IPS DF 4.7 (cell line): ENCODE measurements at regions not wholly inside any gene's neighbourhood (a gene's known extent, or its start where the extent isn't known, plus 50 kb on each side); places are given as distances from the start of the nearest gene placed in this dataset.
"Not testable (repeated sequence)": the region's sequence is repeated elsewhere in the genome, so short reads cannot be mapped to it uniquely, and the experiment has no call there.

Experiments used
- DNase-seq: peaks from one replicate; pipeline ENCODE4 v3.0.0-alpha.2; 2013; ENCODE audit warnings: low spot score; ENCODE audit errors: extremely low read depth

DNA sequence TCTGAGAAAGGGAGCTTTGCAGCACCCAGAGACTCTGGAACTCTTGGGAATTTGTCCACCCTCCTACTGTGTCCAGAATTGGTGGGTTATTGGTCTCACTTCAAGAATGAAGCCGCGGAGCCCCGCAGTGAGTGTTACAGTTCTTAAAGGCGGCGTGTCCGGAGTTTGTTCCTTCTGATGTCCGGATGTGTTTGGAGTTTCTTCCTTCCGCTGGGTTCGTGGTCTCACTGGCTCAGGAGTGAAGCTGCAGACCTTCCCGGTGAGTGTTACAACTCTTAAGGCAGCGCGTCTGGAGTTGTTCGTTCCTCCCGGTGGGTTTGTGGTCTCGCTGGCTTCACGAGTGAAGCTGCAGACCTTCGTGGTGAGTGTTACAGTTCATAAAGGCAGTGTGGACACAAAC lies 824.7 kb downstream of the LRRTM4 start:
- DNase-seq, result not testable (repeated sequence)

DNA sequence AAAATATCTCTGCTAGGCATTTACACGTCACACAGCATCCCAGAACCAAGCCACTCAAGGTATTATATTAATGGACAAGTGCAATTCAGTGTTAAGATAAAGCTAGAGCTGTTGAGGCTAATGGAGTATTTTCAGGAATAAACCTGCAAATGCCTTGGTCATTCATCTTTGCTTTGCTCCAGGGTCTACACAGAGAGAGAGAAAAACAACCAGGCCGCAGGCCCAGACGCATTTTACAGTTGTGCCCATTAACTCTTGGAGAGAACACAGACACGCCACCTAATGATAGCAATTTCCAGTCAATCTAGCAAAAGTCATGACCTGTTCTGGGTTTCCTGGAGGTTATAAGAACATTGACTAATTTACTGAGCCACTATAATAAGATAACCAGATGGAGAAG lies 829.3 kb downstream of the LRRTM4 start:
- DNase-seq, result no peak

DNA sequence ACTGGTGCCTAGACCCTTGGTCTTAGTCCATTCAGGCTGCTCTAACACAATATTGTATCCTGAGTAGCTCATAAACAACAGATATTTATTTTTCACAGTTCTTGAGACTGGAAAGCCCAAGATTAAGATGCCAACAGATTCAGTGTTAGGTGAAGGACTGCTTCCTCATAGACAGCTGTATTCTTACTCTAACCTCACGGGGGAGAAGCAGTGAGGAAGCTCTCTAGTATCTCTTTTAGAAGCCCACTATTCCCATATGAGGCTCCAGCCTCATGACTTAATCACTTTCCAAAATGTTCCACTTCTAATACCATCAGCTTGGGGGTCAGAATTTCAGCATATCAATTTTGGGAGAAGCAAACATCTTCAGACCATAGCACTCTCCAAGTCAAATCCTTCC lies 833.4 kb downstream of the LRRTM4 start:
- no peak for DNase-seq

DNA sequence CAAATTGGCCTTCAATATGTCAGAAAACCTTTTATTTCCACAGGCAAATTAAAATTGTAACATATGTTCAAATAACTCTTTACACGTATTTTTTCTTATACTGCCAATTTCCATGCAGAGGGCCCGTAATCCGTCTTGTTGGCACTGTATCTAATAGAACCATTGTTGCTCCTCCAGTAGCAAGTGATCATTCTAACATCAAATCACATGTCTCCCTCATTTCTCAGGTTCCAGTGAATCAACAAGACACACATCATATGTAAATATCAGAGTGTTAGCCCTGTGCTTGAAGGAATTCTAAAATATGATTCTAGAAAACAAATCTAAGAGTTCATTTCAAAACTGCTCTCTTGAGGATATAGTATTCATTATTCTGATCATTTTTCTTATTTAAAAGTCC lies 834.3 kb downstream of the LRRTM4 start:
- DNase-seq, result no peak

- DNase-seq, result no peak
Measured at GRCh38 chr2:76684756-76685155, 837.4 kb downstream of the LRRTM4 start.

DNA sequence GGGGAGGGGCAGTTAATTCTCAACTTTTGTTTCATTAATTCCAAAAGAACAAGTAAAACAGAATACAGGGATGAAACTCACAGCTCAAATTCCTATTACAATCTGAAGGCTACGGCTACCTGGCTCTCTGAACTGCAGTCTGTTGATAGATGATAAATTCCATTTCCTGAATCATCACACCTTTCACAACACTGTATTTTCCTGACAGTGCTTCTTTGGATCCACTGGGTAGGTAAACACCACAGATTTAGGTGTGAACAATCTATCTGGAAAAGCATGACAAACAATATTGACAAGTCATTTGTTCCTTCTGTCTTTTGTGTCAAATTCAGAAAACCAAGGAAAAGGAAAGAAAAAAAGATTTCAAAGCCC lies 843.2 kb downstream of the LRRTM4 start:
- DNase-seq, result no peak

DNA sequence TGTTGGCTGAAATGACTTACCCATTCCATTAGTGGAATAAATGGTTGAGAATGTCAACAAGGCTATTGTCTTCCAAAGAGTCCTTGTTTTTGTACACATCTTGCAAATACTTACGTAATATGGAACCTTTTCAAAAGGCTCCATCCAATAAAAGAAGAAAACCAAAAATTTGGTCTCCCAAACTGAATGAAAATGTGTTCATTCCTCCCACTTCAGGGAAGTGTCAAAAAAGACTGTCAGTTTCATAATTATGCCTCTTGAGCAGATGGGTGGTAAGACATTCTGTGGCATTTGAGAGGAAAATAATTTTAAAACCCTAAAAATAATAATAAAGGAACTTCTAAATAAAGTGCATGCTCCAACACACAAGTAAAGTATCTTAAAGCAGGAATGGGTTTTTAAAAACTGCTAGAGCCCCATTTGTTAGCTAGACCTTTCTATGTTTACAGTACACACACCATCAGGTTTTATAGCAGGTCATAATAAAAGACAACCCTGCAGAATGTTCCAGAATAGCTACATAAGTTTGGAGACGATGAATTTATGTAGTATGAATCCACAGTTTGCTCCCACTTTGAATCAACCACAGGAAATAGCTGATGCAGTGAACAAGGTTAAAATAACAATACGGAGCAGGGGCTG lies 843.7 kb downstream of the LRRTM4 start:
- DNase-seq, result no peak

DNA sequence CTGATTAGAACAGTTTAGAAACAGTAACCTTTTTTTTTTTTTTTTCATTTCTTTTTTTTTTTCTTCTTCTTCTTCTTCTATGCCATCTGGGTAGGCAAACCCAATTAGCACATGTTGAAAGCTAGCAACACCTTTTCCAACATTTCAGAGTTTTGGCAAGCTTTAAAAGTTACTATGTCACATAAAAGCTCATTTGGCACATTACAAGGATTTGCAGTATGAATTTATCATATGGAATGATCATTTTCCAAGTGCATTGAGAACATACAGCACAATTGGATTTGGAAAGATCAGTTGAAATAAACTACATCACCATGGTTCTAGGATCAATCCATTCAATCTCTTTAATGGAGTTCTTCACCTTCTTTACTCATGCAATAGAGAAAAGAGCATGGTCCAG lies 847.0 kb downstream of the LRRTM4 start:
- no peak for DNase-seq

- DNase-seq, result no peak
Measured at GRCh38 chr2:76672798-76673197, 849.4 kb downstream of the LRRTM4 start.

- no peak for DNase-seq
Measured at GRCh38 chr2:76669966-76670465, 852.2 kb downstream of the LRRTM4 start.

DNA sequence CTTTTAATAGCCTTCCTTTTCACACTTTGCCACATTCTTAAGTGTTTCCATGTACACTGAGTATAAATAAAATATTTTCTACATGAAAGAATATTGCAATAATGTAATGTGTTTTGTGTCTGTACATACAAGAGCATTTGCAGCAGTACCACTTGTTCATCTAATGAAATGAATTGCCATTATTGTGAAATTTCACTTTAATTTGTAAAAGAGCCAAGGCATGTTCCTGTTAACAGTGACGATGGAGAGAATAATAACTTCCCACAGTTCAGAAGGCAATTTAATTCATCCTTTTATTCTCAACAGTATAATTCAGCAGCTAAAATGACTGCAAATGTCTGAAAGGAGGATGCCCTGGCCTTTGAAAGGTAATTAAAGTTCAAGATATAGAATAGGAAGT lies 853.9 kb downstream of the LRRTM4 start:
- no peak for DNase-seq

DNA sequence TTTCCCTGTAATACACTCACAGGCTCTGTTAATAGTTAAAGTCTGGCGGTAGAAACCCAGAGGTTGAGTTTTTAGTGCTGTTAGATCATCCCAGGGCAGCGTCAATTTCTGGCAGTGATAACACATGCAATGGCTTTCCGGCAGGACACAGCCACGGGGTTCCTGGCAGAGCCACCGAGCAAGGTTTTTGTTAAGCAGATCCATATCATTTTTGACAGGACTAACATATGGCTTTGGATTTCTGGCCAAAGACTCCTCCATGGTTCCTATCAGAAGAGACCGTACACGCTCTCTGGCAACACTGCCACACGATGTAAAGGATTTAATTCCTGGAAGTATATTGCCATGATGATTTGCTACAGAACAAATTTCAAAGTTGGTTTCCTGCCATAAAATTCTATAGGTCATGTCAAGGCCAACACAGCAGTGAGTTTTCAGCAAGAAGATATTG lies 854.3 kb downstream of the LRRTM4 start:
- DNase-seq, result no peak

GRCh38 chr2:76642129-76642528 lies 880.0 kb downstream of the LRRTM4 start:
- DNase-seq, result no peak

- DNase-seq, result no peak
Measured at GRCh38 chr2:76641506-76641905, 880.7 kb downstream of the LRRTM4 start.

DNA sequence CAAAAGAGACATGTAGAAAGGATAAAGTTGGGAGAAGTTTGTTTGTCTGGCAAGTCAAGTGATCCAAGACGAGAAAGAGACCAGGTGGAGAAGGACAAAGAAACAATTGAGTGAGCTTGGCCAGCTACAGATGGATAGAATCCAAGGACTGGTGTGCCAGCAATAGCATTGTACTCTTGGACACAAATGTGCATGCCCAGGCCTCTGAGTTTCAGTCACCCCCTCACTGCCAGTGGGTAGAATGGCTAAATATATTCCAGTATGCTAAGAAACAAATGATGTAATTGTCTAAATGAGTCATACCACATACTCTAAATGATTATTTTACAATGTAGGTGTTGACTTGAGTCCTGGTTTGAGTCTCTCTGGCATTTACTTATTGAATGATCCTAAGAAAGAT lies 881.3 kb downstream of the LRRTM4 start:
- DNase-seq, result no peak

GRCh38 chr2:76639171-76639680 lies 883.0 kb downstream of the LRRTM4 start:
- no peak for DNase-seq

GRCh38 chr2:76633276-76633921 lies 888.8 kb downstream of the LRRTM4 start:
- DNase-seq, result no peak

- no peak for DNase-seq
Measured at GRCh38 chr2:76625101-76625500, 897.1 kb downstream of the LRRTM4 start.

DNA sequence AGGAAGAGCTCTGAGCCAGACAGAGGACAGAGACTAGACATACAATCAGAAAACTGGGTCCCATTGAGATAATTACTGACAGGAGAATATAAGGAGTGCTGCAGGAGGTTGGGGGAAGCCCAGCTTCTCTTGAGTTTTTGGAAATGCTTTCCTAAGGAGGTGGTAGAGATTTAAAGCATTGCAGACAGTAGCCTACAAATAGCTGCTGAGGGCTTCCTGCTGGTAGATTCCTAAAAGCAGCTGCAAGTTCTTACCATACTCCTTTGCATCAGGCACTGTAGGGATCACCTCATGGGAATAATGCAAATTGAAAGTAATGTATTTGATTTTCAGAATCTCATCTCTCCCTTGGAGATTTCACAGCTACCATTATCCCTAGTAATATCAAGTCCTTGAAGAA lies 902.6 kb upstream of the GCFC2 start:
- DNase-seq, result peak; percentile 36

GRCh38 chr2:76612764-76613163 lies 902.0 kb upstream of the GCFC2 start:
- DNase-seq, result no peak

- DNase-seq, result no peak
Measured at GRCh38 chr2:76610451-76610850, 899.7 kb upstream of the GCFC2 start.

DNA sequence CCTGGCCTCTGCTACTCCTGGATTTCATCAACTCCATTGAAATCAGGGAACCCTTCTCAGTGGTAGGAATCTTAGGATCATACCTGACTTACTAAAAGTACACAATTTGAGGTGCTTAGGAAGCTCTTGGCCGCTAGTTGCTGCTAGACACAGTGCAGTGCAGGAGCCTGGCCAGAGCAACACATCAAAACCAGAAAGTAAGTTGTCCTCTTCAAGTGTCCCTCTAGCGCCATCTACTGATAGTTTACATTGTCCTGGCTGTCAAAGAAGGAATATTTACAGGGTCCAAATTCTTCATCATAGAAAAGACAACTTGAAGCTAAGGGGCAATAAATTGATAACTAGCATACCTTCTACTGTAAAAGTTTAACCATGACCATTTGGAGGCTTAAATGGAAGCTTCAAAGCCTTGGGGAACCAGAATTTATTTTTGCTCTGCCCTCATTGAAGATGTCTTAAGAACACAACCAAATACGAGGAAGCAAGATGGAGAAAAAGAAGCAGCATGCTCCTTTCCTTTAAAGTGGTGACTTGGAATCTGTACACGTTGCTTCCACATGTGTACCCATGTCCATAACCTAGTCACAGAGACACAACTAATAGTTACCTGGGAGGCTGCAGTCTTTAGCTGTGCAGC lies 889.1 kb upstream of the GCFC2 start:
- peak; percentile 83 for DNase-seq

- no peak for DNase-seq
Measured at GRCh38 chr2:76584474-76584873, 873.8 kb upstream of the GCFC2 start.
